ENCODE measurements at regions not wholly inside any gene's neighbourhood (a gene's known extent, or its start where the extent isn't known, plus 50 kb on each side); places are given as distances from the start of the nearest gene placed in this dataset.
"Not testable (repeated sequence)": the region's sequence is repeated elsewhere in the genome, so short reads cannot be mapped to it uniquely, and the experiment has no call there.

GRCh38 chr1:117314951-117315350 lies 52.3 kb upstream of the MAN1A2 start:
- DNase-seq (ENCODE audit: low read depth); H3K4me3 ChIP-seq (ENCODE audit: low read depth, low read length): not testable (repeated sequence)

GRCh38 chr1:117313555-117313954 lies 53.7 kb upstream of the MAN1A2 start:
- TF ChIP-seq CTCF (IDR thresholded peaks at IDR 0.05; ENCODE audit: insufficient read depth, low read depth, low read length): no peak
- H3K4me3 ChIP-seq (ENCODE audit: low read depth, low read length): no peak overlapping the region
- no peak for DNase-seq (ENCODE audit: low read depth)

GRCh38 chr1:117312453-117313138 lies 54.7 kb upstream of the MAN1A2 start:
- TF ChIP-seq CTCF (IDR thresholded peaks at IDR 0.05; ENCODE audit: insufficient read depth, low read depth, low read length): peak; percentile 68
- no peak overlapping the region for H3K4me3 ChIP-seq (ENCODE audit: low read depth, low read length)
- DNase-seq (ENCODE audit: low read depth): peak; percentile 43

GRCh38 chr1:117308311-117308916 lies 58.8 kb upstream of the MAN1A2 start:
- no peak for DNase-seq (ENCODE audit: low read depth)
- H3K4me3 ChIP-seq (ENCODE audit: low read depth, low read length): no peak overlapping the region
- TF ChIP-seq CTCF (IDR thresholded peaks at IDR 0.05; ENCODE audit: insufficient read depth, low read depth, low read length): no peak

- no peak for DNase-seq (ENCODE audit: low read depth)
- H3K4me3 ChIP-seq (ENCODE audit: low read depth, low read length): no peak overlapping the region
- no peak for TF ChIP-seq CTCF (IDR thresholded peaks at IDR 0.05; ENCODE audit: insufficient read depth, low read depth, low read length)
Measured at GRCh38 chr1:117301901-117302300, 65.3 kb upstream of the MAN1A2 start.

GRCh38 chr1:117300183-117300582 lies 67.1 kb upstream of the MAN1A2 start:
- DNase-seq (ENCODE audit: low read depth); H3K4me3 ChIP-seq (ENCODE audit: low read depth, low read length): not testable (repeated sequence)

- H3K4me3 ChIP-seq (ENCODE audit: low read depth, low read length): no peak overlapping the region
- DNase-seq (ENCODE audit: low read depth): no peak
- no peak for TF ChIP-seq CTCF (IDR thresholded peaks at IDR 0.05; ENCODE audit: insufficient read depth, low read depth, low read length)
Measured at GRCh38 chr1:117295001-117295400, 72.2 kb upstream of the MAN1A2 start.

- no peak overlapping the region for H3K4me3 ChIP-seq (ENCODE audit: low read depth, low read length)
- DNase-seq (ENCODE audit: low read depth): no peak
- TF ChIP-seq CTCF (IDR thresholded peaks at IDR 0.05; ENCODE audit: insufficient read depth, low read depth, low read length): no peak
Measured at GRCh38 chr1:117290890-117291289, 76.4 kb upstream of the MAN1A2 start.

Measured in fibroblast of villous mesenchyme (primary cell).